Ectodermal cell (in vitro differentiated cells): ENCODE measurements at regions not wholly inside any gene's neighbourhood (a gene's known extent, or its start where the extent isn't known, plus 50 kb on each side); places are given as distances from the start of the nearest gene placed in this dataset.

Experiments used
- H3K27ac ChIP-seq: 2 replicates; pipeline ENCODE4 v1.7.0; 2013; ENCODE audit warnings: mild to moderate bottlenecking, low read depth, low read length; ENCODE audit not compliant: insufficient read depth, poor library complexity, severe bottlenecking
- H3K27me3 ChIP-seq: 2 replicates; pipeline ENCODE4 v1.7.0; 2013; ENCODE audit warnings: mild to moderate bottlenecking, low read length; ENCODE audit not compliant: insufficient read depth, control insufficient read depth, poor library complexity, severe bottlenecking
- H3K36me3 ChIP-seq: one replicate; pipeline ENCODE4 v1.7.0; 2013; ENCODE audit warnings: low read length; ENCODE audit not compliant: control insufficient read depth, insufficient read depth
- H3K4me1 ChIP-seq: one replicate; pipeline ENCODE4 v1.7.0; 2013; ENCODE audit warnings: low read length; ENCODE audit not compliant: control insufficient read depth, insufficient read depth
- H3K4me3 ChIP-seq: 2 replicates; pipeline ENCODE4 v1.7.0; 2013; ENCODE audit warnings: low read depth, low read length, control low read depth; ENCODE audit not compliant: insufficient read depth
- H3K9me3 ChIP-seq: 2 replicates; pipeline ENCODE4 v1.7.0; 2013; ENCODE audit warnings: mild to moderate bottlenecking, low read length, moderate library complexity; ENCODE audit not compliant: control insufficient read depth
- WGBS, 2 experiments: methylation state at CpG; one replicate each; pipeline ENCODE4 v1.1.7; 2013; ENCODE audit warnings: missing lambda C conversion rate in 2 of 2; 5-methylcytosine and 5-hydroxymethylcytosine counted together

DNA sequence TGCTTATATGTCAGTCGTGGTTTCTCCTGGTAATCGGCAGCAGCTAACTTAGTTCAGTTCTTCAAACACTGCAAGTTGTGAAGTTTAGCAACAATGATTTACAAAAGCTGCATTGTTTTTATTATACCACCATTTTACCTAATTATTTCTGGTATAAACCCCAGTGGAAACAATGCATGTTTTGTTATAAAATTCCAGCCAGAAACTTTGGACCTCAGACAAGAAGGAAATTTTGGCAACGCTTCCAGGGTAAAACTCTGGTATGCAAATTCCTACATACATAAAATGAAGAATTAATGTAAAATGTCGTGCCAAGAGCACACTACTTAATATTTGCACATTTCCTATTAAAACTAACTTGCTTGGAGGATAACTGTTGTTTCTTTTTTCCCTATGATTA lies 277.4 kb upstream of the LYZL1 start:
- no peak overlapping the region for H3K27ac ChIP-seq
- 92 to 96% methylated on average over 4 of the region's 4 CpGs for whole genome bisulfite sequencing, 2 experiments
- H3K9me3 ChIP-seq = no peaks in the 10 kb centered on the region

DNA sequence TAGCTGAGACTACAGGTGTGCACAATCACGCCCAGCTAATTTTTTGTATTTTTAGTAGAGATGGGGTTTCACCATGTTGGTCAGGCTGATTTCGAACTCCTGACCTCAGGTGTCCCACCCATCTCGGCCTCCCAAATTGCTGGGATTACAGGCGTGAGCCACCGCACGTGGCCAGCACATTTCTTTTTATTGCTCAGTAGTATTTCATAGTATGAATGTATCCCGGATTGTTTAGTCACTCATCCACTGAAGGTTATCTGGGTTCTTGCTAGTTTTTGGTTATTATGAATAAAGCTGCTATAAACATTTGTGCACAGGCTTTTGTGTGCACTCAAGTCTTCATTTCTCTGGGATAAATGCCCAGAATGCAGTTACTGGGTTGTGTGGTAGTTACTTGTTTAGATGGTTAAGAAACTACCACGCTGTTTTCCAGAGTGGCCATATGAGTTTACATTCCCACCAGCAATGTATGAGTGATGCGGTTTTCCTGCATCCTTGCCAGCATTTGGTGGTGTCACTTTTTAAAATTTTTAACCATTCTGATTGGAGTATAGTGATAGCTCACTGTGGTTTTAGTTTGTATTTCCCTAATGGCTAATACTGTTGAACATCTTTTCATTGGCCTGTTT lies 275.8 kb upstream of the LYZL1 start:
- 68 to 80% methylated on average over 9 of the region's 9 CpGs for WGBS, 2 experiments
- no peaks in the 10 kb centered on the region for H3K36me3 ChIP-seq
- H3K27ac ChIP-seq = no peak overlapping the region
- no peaks in the 10 kb centered on the region for H3K4me1 ChIP-seq
- H3K9me3 ChIP-seq = no peaks in the 10 kb centered on the region
- no peaks in the 10 kb centered on the region for H3K27me3 ChIP-seq
- no peak overlapping the region for H3K4me3 ChIP-seq

More for the DNA sequence above, 277.4 kb upstream of the LYZL1 start:
- H3K36me3 ChIP-seq = no peaks in the 10 kb centered on the region
- H3K27me3 ChIP-seq = no peaks in the 10 kb centered on the region
- no peaks in the 10 kb centered on the region for H3K4me1 ChIP-seq
- H3K4me3 ChIP-seq = no peak overlapping the region

DNA sequence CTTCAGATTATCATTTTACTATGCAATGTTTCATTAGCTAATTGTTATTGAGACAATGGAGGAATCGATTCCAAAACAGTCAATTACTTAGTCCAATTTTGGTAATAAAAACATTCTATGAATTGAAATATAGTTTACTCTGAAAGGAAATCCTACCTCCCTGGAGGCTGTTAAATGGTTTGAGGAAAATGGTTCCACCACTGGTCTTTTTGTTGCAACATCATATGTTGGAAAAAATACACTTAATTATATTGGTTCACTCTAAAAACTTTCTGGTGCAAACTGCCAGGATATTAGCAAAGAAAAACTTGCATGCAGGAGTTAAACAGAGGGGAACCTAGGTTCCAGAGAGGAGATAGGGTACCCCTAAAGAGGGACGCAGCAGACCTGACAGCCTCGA lies 267.3 kb upstream of the LYZL1 start:
- Histone ChIP-seq H3K4me3 (no peak overlapping the region), H3K27me3 (no peaks in the 10 kb centered on the region), H3K27ac (no peak overlapping the region), H3K4me1 (peaks cover 8% of the 10 kb centered on the region), H3K36me3 (no peaks in the 10 kb centered on the region), H3K9me3 (no peaks in the 10 kb centered on the region)
- WGBS, 2 experiments = 88 to 94% methylated on average over 2 of the region's 3 CpGs

DNA sequence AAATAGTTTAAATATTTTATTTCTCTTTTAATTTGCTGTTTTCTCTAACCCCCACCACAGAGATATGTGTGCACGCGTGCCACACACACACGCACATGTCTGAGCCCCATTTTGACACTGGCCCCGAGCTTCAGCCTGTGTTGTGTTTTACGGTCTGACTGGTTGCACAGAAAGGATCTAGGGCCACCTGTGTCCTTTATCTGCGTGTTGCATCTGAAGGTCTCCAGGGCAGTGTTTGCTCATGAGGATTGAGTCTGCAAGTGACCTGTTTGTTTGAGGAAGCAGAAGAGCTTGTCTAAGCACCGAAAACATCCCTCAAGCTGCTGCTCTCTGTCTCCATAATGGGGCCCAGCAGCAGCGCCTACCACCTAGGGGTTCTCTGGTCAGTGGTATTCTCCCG lies 266.4 kb upstream of the LYZL1 start:
- H3K36me3 ChIP-seq = no peaks in the 10 kb centered on the region
- 76 to 82% methylated on average over 9 of the region's 9 CpGs for WGBS, 2 experiments
- no peaks in the 10 kb centered on the region for H3K27me3 ChIP-seq
- peaks cover 8% of the 10 kb centered on the region for H3K4me1 ChIP-seq
- no peak overlapping the region for H3K4me3 ChIP-seq
- H3K9me3 ChIP-seq = no peaks in the 10 kb centered on the region
- no peak overlapping the region for H3K27ac ChIP-seq

DNA sequence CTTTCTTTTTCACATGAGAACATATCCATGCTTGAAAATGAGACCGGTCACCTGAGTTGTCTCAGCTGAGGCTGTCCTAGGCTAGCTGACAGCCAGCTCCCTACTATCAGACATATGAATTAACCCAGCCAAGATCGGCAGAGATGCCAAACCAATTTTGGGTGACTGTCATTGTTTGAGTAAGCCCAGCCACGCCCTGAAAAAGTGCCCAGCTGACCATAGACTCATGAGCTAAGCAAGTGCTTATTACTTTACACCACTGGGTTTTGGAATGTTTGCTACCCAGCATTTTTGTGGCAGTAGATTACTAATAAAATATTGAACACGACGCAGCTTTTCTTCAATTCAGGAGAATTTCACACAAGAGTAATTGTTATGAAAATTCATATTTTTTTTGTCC lies 265.2 kb upstream of the LYZL1 start:
- WGBS, 2 experiments = 92 to 96% methylated on average over 5 of the region's 5 CpGs
- no peak overlapping the region for H3K4me3 ChIP-seq
- no peak overlapping the region for H3K27ac ChIP-seq
- no peaks in the 10 kb centered on the region for H3K27me3 ChIP-seq
- H3K9me3 ChIP-seq = no peaks in the 10 kb centered on the region
- H3K4me1 ChIP-seq = peaks cover 8% of the 10 kb centered on the region
- no peaks in the 10 kb centered on the region for H3K36me3 ChIP-seq

DNA sequence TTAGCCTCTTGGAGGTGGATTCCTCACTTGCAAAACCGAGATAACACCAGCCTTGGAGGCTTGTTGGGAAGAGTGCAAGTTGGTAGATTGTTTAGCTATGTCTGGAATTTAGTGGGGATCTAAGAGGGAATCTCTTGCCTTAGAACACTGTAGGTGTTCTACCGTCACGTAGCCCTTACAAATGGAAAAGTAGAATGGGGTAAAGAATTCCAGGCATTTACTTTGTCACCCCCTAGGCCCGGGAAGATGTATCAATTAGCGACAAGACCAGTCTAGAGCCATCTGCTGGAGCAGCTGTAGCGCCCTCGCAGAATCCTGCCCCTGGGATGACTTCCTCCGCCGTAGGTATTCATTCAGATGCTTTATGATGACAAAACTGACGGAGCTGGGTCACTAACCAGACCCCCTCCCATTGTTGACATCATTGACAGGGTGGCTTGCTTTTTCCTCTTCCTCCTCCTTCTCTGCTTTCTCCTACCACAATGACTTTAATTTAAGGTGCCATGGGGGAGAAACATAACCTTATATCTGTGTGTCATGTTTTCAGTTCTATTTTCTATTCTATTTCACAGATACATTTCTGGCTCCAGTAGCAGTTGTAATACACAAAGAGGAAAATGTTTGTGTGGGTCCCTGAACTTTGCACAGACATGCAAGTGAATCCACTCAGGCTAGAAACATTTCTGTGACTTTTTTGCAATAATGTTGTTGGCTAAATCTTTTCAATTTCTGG lies 262.6 kb upstream of the LYZL1 start:
- H3K27ac ChIP-seq = no peak overlapping the region
- no peaks in the 10 kb centered on the region for H3K9me3 ChIP-seq
- peaks cover 8% of the 10 kb centered on the region for H3K4me1 ChIP-seq
- no peaks in the 10 kb centered on the region for H3K36me3 ChIP-seq
- WGBS, 2 experiments = 56 to 62% methylated on average over 10 of the region's 10 CpGs
- H3K4me3 ChIP-seq = no peak overlapping the region
- no peaks in the 10 kb centered on the region for H3K27me3 ChIP-seq

DNA sequence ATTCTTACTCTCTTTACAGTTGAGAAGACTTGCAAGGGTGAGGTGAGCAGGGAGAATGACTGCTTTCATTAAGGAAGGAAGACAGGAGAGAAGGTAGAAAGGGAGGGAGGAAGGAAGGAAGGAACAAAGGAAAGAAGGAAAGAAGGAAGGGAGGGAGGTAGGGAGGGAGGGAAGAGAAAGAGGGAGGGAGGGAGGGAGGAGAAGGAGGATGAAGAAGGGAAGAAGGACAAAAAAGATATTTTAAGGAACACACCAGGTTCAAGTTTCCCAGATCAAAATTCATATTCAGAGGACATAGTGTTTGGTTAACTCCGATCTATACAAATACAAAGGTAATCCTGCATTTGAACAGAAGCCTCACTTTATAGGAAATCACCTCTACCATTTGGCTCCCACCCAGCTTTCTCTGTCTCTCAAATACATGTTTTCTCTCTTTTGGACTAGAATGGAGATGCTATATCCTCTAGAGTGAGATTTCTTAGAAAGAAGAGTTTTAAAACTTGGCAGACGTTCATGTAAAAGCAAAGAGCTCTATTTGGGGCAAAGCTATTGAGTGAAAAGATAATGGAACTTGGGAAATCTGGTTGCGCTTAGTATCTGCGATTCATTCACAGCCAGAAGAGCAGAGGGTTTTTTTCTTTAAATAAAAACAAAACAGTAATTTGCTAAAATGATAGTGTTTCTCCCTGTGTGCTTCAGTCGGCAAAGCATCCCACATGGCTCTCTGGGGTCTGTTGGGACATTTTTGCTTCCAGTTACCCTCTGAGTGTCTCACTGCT lies 261.9 kb upstream of the LYZL1 start:
- 92 to 93% methylated on average over 4 to 5 of the region's 5 CpGs for WGBS, 2 experiments
- H3K27me3 ChIP-seq = no peaks in the 10 kb centered on the region
- no peaks in the 10 kb centered on the region for H3K9me3 ChIP-seq
- no peaks in the 10 kb centered on the region for H3K36me3 ChIP-seq
- no peak overlapping the region for H3K4me3 ChIP-seq
- peaks cover 8% of the 10 kb centered on the region for H3K4me1 ChIP-seq
- H3K27ac ChIP-seq = no peak overlapping the region

DNA sequence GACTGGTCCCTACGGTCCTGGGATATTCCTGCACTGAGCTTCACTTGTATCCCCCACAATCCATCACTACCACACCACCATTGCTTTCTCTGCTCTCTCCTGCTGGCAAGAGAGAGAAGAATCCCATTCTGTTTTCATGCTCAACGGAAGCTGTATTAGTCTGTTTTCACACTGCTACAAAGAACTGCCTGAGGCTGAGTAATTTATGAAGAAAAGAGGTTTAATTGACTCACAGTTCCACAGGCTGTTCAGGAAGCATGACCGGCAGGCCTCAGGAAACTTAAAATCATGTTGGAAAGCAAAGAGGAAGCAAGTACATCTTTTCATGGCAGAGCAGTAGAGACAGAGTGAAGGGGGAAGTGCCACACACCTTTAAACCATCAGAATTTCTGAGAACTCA lies 260.4 kb upstream of the LYZL1 start:
- H3K4me1 ChIP-seq = no peaks in the 10 kb centered on the region
- no peaks in the 10 kb centered on the region for H3K36me3 ChIP-seq
- no peaks in the 10 kb centered on the region for H3K27me3 ChIP-seq
- H3K27ac ChIP-seq = no peak overlapping the region
- H3K9me3 ChIP-seq = no peaks in the 10 kb centered on the region
- no peak overlapping the region for H3K4me3 ChIP-seq
- 65 to 73% methylated on average over 3 of the region's 3 CpGs for WGBS, 2 experiments

DNA sequence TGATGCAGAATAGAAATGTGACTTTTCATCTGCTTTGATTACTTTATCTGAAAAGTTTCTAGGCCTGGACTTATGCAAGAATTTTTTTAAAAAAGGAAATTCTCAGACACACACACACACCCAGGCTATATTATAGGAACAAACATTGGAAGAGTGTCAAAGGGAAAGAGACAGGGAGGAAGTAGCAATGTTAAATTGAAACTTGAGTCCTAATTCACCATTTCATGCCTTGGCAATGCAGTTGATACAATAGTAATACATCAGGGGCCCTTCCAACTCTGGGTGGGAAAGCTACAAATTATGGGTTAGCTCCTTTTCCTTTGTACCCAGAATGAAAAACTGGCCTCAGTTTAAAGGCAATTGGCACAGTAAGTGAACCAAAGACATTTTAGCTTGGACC lies 258.0 kb upstream of the LYZL1 start:
- Histone ChIP-seq H3K36me3 (no peaks in the 10 kb centered on the region), H3K27ac (no peak overlapping the region), H3K4me3 (no peak overlapping the region), H3K9me3 (no peaks in the 10 kb centered on the region), H3K4me1 (no peaks in the 10 kb centered on the region), H3K27me3 (no peaks in the 10 kb centered on the region)

DNA sequence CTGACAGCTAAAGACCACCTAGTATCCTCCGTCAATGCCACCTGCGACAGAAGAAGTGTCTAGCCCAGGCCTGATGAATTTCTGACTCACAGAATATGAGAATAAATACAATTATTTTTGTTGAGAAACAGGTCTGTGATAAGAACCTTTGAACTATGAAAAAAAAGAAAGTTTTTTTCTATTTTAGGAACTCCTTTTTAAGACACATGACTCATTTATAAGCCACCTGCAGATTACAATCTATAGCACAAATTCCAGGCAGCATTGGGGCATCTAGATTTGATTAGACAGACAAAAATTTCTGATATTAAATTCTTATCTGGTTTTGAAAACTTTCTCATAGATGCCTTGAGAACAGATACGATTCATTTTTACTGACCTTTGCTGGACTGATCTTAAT lies 256.7 kb upstream of the LYZL1 start:
- Histone ChIP-seq H3K4me3 (no peak overlapping the region), H3K27ac (no peak overlapping the region), H3K27me3 (no peaks in the 10 kb centered on the region), H3K4me1 (no peaks in the 10 kb centered on the region), H3K36me3 (no peaks in the 10 kb centered on the region), H3K9me3 (no peaks in the 10 kb centered on the region)
- WGBS, 2 experiments = 88 to 94% methylated on average over 1 to 3 of the region's 3 CpGs
